HepG2 (cell line): ENCODE measurements at regions not wholly inside any gene's neighbourhood (a gene's known extent, or its start where the extent isn't known, plus 50 kb on each side); places are given as distances from the start of the nearest gene placed in this dataset.

Experiments
- ATAC-seq: fragments of 200-7000 bp; cut with Tn5 transposase; 3 replicates; pipeline ENCODE4 v1.9.1; 2020; ENCODE audit warnings: mild to moderate bottlenecking, moderate library complexity
- BruUV-seq: library from RNA; stranded (reverse); fragments of 400-500 nt; replicated peaks from 2 replicates; lab custom pipeline; 2021; lab: Mats Ljungman, UMichigan
- CTCF ChIA-PET: fragments of 300-600 bp; formaldehyde crosslinking; extraction: SDS; loops from one replicate; lab custom pipeline; 2021; ENCODE audit warnings: low total read pairs, inconsistent platforms, low intra/inter-chr PET ratio; lab: Yijun Ruan, JAX
- POLR2A ChIA-PET: fragments of 350-600 bp; sonication (Branson Sonifier 250); formaldehyde crosslinking; loops from one replicate; lab custom pipeline; 2020; ENCODE audit warnings: antibody characterized with exemption, inconsistent platforms; lab: Yijun Ruan, JAX
- DNase-seq: peaks from one replicate; pipeline ENCODE4 v3.0.0-alpha.2; 2015; ENCODE audit warnings: low spot score
- FAIRE-seq: peaks from 3 replicates; lab custom pipeline; 2011; peaks lifted over from hg19 to GRCh38; lab: Jason Lieb, UNC
- H2AFZ ChIP-seq: one replicate; pipeline ENCODE4 v1.6.1; 2011; ENCODE audit warnings: low read length, inconsistent platforms
- H3K27ac ChIP-seq: fragments of 300-600 bp; 3 replicates; pipeline ENCODE4 v1.8.0; 2011; ENCODE audit warnings: mixed run types, mild to moderate bottlenecking, mixed read lengths, low read length, inconsistent platforms; ENCODE audit not compliant: insufficient read depth; ENCODE audit errors: extremely low read length
- H3K27me3 ChIP-seq, 2 experiments: fragments of 200-600 bp in 1 of 2; 2 replicates in 1 of 2; 3 replicates in 1 of 2; pipeline versions ENCODE4 v1.6.0 to v1.8.0; 2011; ENCODE audit warnings: low read length in 2 of 2, mild to moderate bottlenecking in 2 of 2, moderate library complexity in 2 of 2, inconsistent platforms in 1 of 2; ENCODE audit not compliant: insufficient read depth in 2 of 2, control insufficient read depth in 1 of 2
- H3K36me3 ChIP-seq, 2 experiments: fragments of 200-600 bp in 1 of 2; replicated peaks in 1 of 2; 2 replicates in 1 of 2; 3 replicates in 1 of 2; pipeline versions ENCODE4 v1.5.1 to v1.8.0; 2011; ENCODE audit warnings: low read length in 2 of 2, inconsistent platforms in 1 of 2; ENCODE audit not compliant: insufficient read depth in 2 of 2, control insufficient read depth in 1 of 2
- H3K4me1 ChIP-seq: 2 replicates; pipeline ENCODE4 v1.5.1; 2012; ENCODE audit warnings: low read length, inconsistent platforms; ENCODE audit not compliant: insufficient read depth
- H3K4me2 ChIP-seq: 2 replicates; pipeline ENCODE4 v1.6.0; 2011; ENCODE audit warnings: low read depth, low read length, inconsistent platforms
- H3K4me3 ChIP-seq, 3 experiments: fragments of 200-600 bp in 1 of 3; sonication (generic), shearing (Covaris generic) in 1 of 3; replicated peaks in 1 of 3; 2 replicates each; pipeline ENCODE4 v1.5.1; 2011 to 2016; ENCODE audit warnings: low read length in 3 of 3, inconsistent platforms in 2 of 3, low read depth in 2 of 3, mild to moderate bottlenecking in 2 of 3, control low read depth in 1 of 3, mixed read lengths in 1 of 3; ENCODE audit not compliant: insufficient read depth in 1 of 3
- H3K79me2 ChIP-seq: one replicate; pipeline ENCODE4 v1.6.1; 2011; ENCODE audit warnings: low read length, inconsistent platforms; ENCODE audit not compliant: insufficient read depth
- H3K9ac ChIP-seq: 2 replicates; pipeline ENCODE4 v1.6.0; 2011; ENCODE audit warnings: mild to moderate bottlenecking, low read depth, low read length, inconsistent platforms; ENCODE audit not compliant: insufficient read depth
- H3K9me3 ChIP-seq: 2 replicates; pipeline ENCODE4 v1.5.1; 2012; ENCODE audit warnings: mild to moderate bottlenecking, low read length
- H4K20me1 ChIP-seq: 2 replicates; pipeline ENCODE4 v1.6.0; 2011; ENCODE audit warnings: inconsistent platforms, mild to moderate bottlenecking, low read length, moderate library complexity; ENCODE audit not compliant: insufficient read depth
- HES4 ChIP-seq: sonication (generic); formaldehyde crosslinking; IDR thresholded peaks from 2 replicates; pipeline ENCODE4 v1.9.0; 2021; ENCODE audit warnings: mild to moderate bottlenecking, missing genetic modification reagents, borderline replicate concordance
- HNRNPK ChIP-seq: fragments of 200-400 bp; formaldehyde crosslinking; IDR thresholded peaks from 2 replicates; pipeline ENCODE4 v1.6.1; 2018; ENCODE audit warnings: low read length, low read depth, moderate library complexity, mild to moderate bottlenecking; ENCODE audit not compliant: poor library complexity, severe bottlenecking
- KDM6A ChIP-seq: IDR thresholded peaks from 2 replicates; pipeline ENCODE4 v1.6.1; 2016; ENCODE audit warnings: low read depth
- TBX3 ChIP-seq: fragments of 450-650 bp; IDR thresholded peaks from 2 replicates; pipeline ENCODE4 v1.6.1; 2017; ENCODE audit warnings: antibody characterized with exemption, mild to moderate bottlenecking, inconsistent platforms, borderline replicate concordance
- THYN1 ChIP-seq: sonication (generic); formaldehyde crosslinking; IDR thresholded peaks from 2 replicates; pipeline ENCODE4 v1.8.1; 2023; ENCODE audit warnings: low read depth, mild to moderate bottlenecking, moderate library complexity, missing genetic modification reagents, borderline replicate concordance
- ZNF235 ChIP-seq: sonication (generic); formaldehyde crosslinking; IDR thresholded peaks from 2 replicates; pipeline ENCODE4 v1.8.1; 2023; ENCODE audit warnings: mild to moderate bottlenecking, missing genetic modification reagents, borderline replicate concordance
- ZNF296 ChIP-seq: sonication (generic); formaldehyde crosslinking; conservative IDR thresholded peaks from 2 replicates; pipeline ENCODE4 v1.5.0; 2020; ENCODE audit warnings: mild to moderate bottlenecking, missing genetic modification reagents
- ZNF570 ChIP-seq: sonication (generic); formaldehyde crosslinking; IDR thresholded peaks from 2 replicates; pipeline ENCODE4 v1.4.0; 2020; ENCODE audit warnings: mild to moderate bottlenecking, missing genetic modification reagents, borderline replicate concordance
- ZNF766 ChIP-seq: sonication (generic); formaldehyde crosslinking; IDR thresholded peaks from 2 replicates; pipeline ENCODE4 v1.5.0; 2020; ENCODE audit warnings: missing genetic modification reagents, borderline replicate concordance
- WGBS: methylation state at CpG from one replicate; pipeline ENCODE4 v1.1.6; 2017; ENCODE audit warnings: low lambda C conversion rate; 5-methylcytosine and 5-hydroxymethylcytosine counted together
- in situ Hi-C: cut with HindIII; loops from 2 replicates; pipeline ENCODE4 v1.10.0; 2017; ENCODE audit warnings: low pct_unique_long_range_greater_than_20kb; ENCODE audit not compliant: extremely low pct_ligation_motif_present
- intact Hi-C: fragments of 100-400 bp; cut with micrococcal nuclease; formaldehyde crosslinking; loops from one replicate; pipeline ENCODE4 v1.10.0; 2022; ENCODE audit not compliant: unreplicated experiment
- TF ChIP-seq, protein P1 (sequence below): sonication (generic); formaldehyde crosslinking; IDR thresholded peaks from 2 replicates; pipeline ENCODE4 v1.4.0; 2020; ENCODE audit warnings: missing genetic modification reagents
- TF ChIP-seq, protein P2 (sequence below): sonication (generic); formaldehyde crosslinking; conservative IDR thresholded peaks from 2 replicates; pipeline ENCODE4 v1.4.0; 2020; ENCODE audit warnings: mild to moderate bottlenecking, missing genetic modification reagents, moderate library complexity
- TF ChIP-seq, protein P3 (sequence below): sonication (generic); formaldehyde crosslinking; IDR thresholded peaks from 2 replicates; pipeline ENCODE4 v1.5.1; 2020; ENCODE audit warnings: missing genetic modification reagents, mild to moderate bottlenecking, borderline replicate concordance

DNA sequence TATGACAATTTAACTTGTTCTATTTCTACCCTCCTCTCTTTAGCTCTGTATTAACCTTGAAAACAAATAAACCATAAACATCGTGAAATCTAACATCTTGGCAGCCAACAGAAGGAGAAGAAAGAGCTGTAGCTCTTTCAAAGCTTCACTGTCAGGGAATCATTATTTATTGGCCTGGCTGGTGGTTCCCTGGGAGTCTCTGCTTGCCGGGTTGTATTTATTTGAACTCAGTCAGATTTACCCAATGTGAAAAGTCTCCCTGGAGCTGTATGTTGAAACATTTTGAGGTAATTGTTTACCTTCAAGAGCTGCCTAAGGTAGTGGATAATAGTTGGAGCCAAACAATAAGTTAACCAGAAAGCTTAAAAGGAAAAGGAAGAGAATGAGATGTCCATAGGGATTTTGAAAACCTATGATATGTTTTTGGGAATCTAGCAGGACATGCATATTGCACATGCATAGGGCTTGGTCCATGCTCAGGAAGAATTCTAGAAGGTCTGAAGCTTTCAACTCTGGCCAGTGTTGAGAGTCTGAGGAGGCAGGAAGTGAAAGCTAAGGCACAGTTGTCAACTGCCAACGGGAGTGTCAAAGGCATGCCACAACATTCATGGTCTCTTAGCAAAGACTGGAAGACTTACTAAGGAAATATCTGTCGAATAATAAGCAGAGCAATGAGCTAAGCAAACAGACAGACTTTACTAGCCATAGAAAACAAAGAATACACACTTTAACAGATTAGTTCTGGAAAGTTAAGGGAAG, 621.6 kb downstream of the PCDH7 start:
- Histone ChIP-seq H3K4me2 (no peak overlapping the region), H3K27me3 (no peaks in the 10 kb centered on the region), H3K9ac (no peak overlapping the region), H3K36me3 (no peaks in the 10 kb centered on the region), H4K20me1 (no peaks in the 10 kb centered on the region), H3K4me1 (no peaks in the 10 kb centered on the region), H3K79me2 (no peaks in the 10 kb centered on the region), H3K9me3 (peaks cover 47% of the 10 kb centered on the region), H3K27ac (no peak overlapping the region), H3K4me3 (no peak overlapping the region), H2AFZ (no peak overlapping the region)
- ChIA-PET CTCF (no interaction called here), POLR2A (no interaction called here)
- no peak for DNase-seq
- no TSS peak for BruUV-seq
- FAIRE-seq, result no peak
- intact Hi-C loops, result no loop called here
- in situ Hi-C loops, result no loop called here
- no peak for ATAC-seq
- 3% methylated on average over 4 of the region's 4 CpGs for WGBS
- no peak for TF ChIP-seq HNRNPK
- TF ChIP-seq, protein P1, sequence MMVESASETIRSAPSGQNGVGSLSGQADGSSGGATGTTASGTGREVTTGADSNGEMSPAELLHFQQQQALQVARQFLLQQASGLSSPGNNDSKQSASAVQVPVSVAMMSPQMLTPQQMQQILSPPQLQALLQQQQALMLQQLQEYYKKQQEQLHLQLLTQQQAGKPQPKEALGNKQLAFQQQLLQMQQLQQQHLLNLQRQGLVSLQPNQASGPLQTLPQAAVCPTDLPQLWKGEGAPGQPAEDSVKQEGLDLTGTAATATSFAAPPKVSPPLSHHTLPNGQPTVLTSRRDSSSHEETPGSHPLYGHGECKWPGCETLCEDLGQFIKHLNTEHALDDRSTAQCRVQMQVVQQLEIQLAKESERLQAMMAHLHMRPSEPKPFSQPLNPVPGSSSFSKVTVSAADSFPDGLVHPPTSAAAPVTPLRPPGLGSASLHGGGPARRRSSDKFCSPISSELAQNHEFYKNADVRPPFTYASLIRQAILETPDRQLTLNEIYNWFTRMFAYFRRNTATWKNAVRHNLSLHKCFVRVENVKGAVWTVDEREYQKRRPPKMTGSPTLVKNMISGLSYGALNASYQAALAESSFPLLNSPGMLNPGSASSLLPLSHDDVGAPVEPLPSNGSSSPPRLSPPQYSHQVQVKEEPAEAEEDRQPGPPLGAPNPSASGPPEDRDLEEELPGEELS (CRISPR knock-in tag), result no peak
- TF ChIP-seq, protein P2, sequence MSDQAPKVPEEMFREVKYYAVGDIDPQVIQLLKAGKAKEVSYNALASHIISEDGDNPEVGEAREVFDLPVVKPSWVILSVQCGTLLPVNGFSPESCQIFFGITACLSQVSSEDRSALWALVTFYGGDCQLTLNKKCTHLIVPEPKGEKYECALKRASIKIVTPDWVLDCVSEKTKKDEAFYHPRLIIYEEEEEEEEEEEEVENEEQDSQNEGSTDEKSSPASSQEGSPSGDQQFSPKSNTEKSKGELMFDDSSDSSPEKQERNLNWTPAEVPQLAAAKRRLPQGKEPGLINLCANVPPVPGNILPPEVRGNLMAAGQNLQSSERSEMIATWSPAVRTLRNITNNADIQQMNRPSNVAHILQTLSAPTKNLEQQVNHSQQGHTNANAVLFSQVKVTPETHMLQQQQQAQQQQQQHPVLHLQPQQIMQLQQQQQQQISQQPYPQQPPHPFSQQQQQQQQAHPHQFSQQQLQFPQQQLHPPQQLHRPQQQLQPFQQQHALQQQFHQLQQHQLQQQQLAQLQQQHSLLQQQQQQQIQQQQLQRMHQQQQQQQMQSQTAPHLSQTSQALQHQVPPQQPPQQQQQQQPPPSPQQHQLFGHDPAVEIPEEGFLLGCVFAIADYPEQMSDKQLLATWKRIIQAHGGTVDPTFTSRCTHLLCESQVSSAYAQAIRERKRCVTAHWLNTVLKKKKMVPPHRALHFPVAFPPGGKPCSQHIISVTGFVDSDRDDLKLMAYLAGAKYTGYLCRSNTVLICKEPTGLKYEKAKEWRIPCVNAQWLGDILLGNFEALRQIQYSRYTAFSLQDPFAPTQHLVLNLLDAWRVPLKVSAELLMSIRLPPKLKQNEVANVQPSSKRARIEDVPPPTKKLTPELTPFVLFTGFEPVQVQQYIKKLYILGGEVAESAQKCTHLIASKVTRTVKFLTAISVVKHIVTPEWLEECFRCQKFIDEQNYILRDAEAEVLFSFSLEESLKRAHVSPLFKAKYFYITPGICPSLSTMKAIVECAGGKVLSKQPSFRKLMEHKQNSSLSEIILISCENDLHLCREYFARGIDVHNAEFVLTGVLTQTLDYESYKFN (CRISPR knock-in tag), result no peak
- TF ChIP-seq, protein P3, sequence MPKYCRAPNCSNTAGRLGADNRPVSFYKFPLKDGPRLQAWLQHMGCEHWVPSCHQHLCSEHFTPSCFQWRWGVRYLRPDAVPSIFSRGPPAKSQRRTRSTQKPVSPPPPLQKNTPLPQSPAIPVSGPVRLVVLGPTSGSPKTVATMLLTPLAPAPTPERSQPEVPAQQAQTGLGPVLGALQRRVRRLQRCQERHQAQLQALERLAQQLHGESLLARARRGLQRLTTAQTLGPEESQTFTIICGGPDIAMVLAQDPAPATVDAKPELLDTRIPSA (CRISPR knock-in tag), result no peak
- TF ChIP-seq HES4, result no peak
- TF ChIP-seq ZNF235 (CRISPR knock-in tag), result no peak
- TF ChIP-seq ZNF766 (CRISPR knock-in tag), result no peak
- TF ChIP-seq ZNF570 (CRISPR knock-in tag), result no peak
- TF ChIP-seq TBX3, result no peak
- TF ChIP-seq KDM6A (CRISPR knock-in tag), result no peak
- TF ChIP-seq ZNF296, result no peak
- TF ChIP-seq THYN1 (CRISPR knock-in tag), result no peak
